ENCODE measurements at regions not wholly inside any gene's neighbourhood (a gene's known extent, or its start where the extent isn't known, plus 50 kb on each side); places are given as distances from the start of the nearest gene placed in this dataset.
"Not testable (repeated sequence)": the region's sequence is repeated elsewhere in the genome, so short reads cannot be mapped to it uniquely, and the experiment has no call there.

DNA sequence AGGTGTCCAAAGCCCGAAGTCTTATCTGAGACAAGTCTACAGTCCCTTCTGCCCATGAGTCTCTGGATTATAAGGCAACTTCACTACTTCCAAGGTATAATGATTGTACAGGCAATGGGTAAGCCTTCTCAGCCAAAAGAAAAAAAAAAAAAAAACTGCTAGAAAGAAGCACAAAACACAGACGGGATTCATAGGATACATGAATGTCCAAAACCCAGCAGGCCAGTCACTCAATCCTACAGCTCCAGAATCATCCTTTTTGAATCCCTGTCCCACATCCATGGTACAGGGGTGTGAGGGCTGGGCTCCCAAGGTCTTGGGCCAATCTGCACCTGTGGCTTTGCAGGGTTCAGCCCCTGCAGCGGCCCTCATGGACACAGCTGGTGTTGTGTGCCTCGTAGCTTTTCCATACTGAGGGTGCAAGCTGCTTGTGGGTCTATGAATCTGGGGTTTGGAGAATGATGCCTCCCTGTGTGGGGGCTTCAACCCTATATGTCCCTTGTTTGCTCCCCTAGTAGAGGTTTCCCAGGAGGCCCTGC is 331.6 kb downstream of the FOXD4L4 start:
- not testable (repeated sequence) for TF ChIP-seq POLR2AphosphoS5, POLR2A (IDR thresholded peaks at IDR 0.05)
- TF ChIP-seq, protein P1, sequence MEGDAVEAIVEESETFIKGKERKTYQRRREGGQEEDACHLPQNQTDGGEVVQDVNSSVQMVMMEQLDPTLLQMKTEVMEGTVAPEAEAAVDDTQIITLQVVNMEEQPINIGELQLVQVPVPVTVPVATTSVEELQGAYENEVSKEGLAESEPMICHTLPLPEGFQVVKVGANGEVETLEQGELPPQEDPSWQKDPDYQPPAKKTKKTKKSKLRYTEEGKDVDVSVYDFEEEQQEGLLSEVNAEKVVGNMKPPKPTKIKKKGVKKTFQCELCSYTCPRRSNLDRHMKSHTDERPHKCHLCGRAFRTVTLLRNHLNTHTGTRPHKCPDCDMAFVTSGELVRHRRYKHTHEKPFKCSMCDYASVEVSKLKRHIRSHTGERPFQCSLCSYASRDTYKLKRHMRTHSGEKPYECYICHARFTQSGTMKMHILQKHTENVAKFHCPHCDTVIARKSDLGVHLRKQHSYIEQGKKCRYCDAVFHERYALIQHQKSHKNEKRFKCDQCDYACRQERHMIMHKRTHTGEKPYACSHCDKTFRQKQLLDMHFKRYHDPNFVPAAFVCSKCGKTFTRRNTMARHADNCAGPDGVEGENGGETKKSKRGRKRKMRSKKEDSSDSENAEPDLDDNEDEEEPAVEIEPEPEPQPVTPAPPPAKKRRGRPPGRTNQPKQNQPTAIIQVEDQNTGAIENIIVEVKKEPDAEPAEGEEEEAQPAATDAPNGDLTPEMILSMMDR (IDR thresholded peaks at IDR 0.05), result not testable (repeated sequence)
